ENCODE measurements at regions not wholly inside any gene's neighbourhood (a gene's known extent, or its start where the extent isn't known, plus 50 kb on each side); places are given as distances from the start of the nearest gene placed in this dataset.

GRCh38 chr3:104988496-104988895 is 378.2 kb upstream of the ALCAM start:
- DNase-seq = no peak

GRCh38 chr3:104989878-104990277 is 376.8 kb upstream of the ALCAM start:
- no peak for DNase-seq

GRCh38 chr3:104990758-104991157 is 376.0 kb upstream of the ALCAM start:
- DNase-seq = no peak

GRCh38 chr3:104992676-104993075 is 374.0 kb upstream of the ALCAM start:
- peak; percentile 8 for DNase-seq

- DNase-seq = no peak
Measured at GRCh38 chr3:105006164-105006563, 360.5 kb upstream of the ALCAM start.

- DNase-seq = no peak
Measured at GRCh38 chr3:105013657-105014056, 353.1 kb upstream of the ALCAM start.

GRCh38 chr3:105014631-105015030 is 352.1 kb upstream of the ALCAM start:
- no peak for DNase-seq

GRCh38 chr3:105022813-105023212 is 343.9 kb upstream of the ALCAM start:
- DNase-seq = no peak

- no peak for DNase-seq
Measured at GRCh38 chr3:105030211-105030610, 336.5 kb upstream of the ALCAM start.

- no peak for DNase-seq
Measured at GRCh38 chr3:105032541-105032940, 334.2 kb upstream of the ALCAM start.

GRCh38 chr3:105033081-105033480 is 333.6 kb upstream of the ALCAM start:
- DNase-seq = no peak

- no peak for DNase-seq
Measured at GRCh38 chr3:105039004-105039403, 327.7 kb upstream of the ALCAM start.

- peak; percentile 1 for DNase-seq
Measured at GRCh38 chr3:105040026-105040622, 326.6 kb upstream of the ALCAM start.

GRCh38 chr3:105042586-105042985 is 324.1 kb upstream of the ALCAM start:
- DNase-seq = no peak

- no peak for DNase-seq
Measured at GRCh38 chr3:105051111-105051510, 315.6 kb upstream of the ALCAM start.

GRCh38 chr3:105051972-105052371 is 314.7 kb upstream of the ALCAM start:
- DNase-seq = no peak

GRCh38 chr3:105062853-105063252 is 303.9 kb upstream of the ALCAM start:
- DNase-seq = no peak

GRCh38 chr3:105065895-105066839 is 300.5 kb upstream of the ALCAM start:
- no peak for DNase-seq

- no peak for DNase-seq
Measured at GRCh38 chr3:105067361-105067760, 299.3 kb upstream of the ALCAM start.

GRCh38 chr3:105077060-105077822 is 289.5 kb upstream of the ALCAM start:
- DNase-seq = peak; percentile 3

- no peak for DNase-seq
Measured at GRCh38 chr3:105083945-105084344, 282.8 kb upstream of the ALCAM start.

- DNase-seq = no peak
Measured at GRCh38 chr3:105085506-105085905, 281.2 kb upstream of the ALCAM start.
